HG02885 (cell line): ENCODE measurements at regions not wholly inside any gene's neighbourhood (a gene's known extent, or its start where the extent isn't known, plus 50 kb on each side); places are given as distances from the start of the nearest gene placed in this dataset.
"Not testable (repeated sequence)": the region's sequence is repeated elsewhere in the genome, so short reads cannot be mapped to it uniquely, and the experiment has no call there.

Source experiments
- ATAC-seq: cut with Tn5 transposase; IDR thresholded peaks from one replicate; pipeline ENCODE4 v1.9.1; 2021; ENCODE audit warnings: mild to moderate bottlenecking; ENCODE audit not compliant: unreplicated experiment, poor library complexity

GRCh38 chr6:56808871-56809359 is 146.0 kb upstream of the BEND6 start:
- ATAC-seq: no peak

DNA sequence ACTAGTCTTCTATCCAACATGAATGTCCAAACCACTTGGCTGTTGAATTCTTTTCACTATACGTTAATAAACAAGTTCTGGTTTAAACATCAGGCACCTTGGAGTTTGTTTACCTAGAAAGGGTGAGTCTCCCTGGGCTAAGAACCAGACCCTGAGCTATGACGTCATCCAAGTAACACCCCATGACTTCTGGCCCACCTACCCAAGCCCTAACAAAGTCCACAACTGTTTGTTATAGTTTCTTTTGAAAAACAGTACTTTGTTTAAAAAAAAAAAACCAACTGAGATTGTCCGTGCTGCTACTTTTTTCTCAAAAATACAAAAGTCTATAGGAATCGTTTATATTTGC is 146.9 kb upstream of the BEND6 start:
- no peak for ATAC-seq

- no peak for ATAC-seq
These were observed 147.4 kb upstream of the BEND6 start for GRCh38 chr6:56807326-56807988.

GRCh38 chr6:56806368-56806767 is 148.5 kb upstream of the BEND6 start:
- no peak for ATAC-seq

- no peak for ATAC-seq
These were observed 149.9 kb upstream of the BEND6 start for GRCh38 chr6:56804996-56805395.

DNA sequence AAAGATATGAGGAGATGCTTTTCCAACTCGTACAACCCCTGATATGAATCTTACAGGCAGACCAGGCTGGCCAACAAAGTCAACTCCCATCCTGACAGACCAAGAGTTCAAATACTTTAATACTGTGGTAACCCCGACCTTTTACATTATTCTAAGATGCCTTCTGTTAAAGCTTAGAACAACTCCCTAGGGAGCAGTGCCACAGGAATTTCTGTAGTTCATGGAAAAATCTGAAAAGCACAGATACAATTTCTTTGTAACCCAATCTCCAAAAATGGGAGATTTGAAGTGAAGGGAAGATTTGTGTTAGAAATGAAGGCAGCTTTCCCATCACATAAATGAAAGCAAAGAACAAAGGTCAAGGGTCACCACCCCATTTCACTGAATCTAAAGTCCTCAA is 151.3 kb upstream of the BEND6 start:
- no peak for ATAC-seq

DNA sequence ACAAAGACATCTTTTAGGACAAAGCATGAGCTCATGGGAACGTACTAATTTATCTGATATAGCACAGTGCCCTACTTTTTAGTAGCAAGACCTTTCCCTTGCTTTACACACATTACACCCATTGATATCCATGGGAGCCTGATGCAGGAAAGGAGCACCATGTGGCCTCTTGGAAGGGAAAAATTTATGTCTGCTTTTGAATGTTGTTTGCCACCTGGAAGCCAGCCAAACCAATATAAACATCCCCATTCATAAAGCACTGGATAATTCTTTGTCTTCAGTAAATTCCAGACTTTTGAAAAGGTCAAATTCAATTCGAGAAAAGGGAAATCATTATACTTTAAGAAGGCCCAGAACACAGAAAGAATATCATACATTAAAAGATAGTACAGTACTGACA is 152.3 kb upstream of the BEND6 start:
- ATAC-seq: no peak

DNA sequence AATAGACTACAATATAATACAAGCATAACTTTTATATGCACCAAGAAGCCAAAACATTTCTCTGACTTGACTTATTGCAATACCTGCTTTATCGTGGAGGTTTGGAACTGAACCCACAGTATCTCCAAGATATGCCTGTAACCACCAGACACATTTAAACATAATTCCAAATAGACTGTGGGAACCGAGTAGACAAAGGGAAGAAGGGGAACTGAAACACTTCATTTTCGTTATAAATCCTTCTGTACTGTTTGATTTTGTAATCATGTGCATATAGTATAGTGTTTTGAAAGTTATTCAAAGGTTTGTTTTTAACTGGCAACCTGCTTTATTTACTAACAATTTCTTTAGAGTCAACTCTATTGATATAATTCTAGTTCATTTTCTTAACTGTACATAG is 154.9 kb upstream of the BEND6 start:
- no peak for ATAC-seq

GRCh38 chr6:56798163-56798562 is 155.5 kb upstream of the DST start:
- ATAC-seq: no peak

DNA sequence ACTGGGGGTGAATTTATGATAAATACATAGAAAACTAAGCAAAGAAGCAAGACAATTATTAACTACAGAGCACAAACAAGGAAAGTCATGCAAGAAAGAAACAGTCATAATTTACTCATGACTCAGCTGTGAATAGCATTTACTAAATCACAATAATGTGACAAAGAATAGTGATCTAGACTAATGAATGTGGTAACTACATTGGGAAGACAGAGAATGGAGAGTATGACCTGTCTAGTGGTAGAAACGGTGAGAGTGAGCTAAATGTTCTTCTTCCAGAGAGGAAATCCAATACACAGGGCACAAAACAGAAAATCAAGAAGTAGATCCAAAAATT is 153.5 kb upstream of the DST start:
- ATAC-seq: no peak

DNA sequence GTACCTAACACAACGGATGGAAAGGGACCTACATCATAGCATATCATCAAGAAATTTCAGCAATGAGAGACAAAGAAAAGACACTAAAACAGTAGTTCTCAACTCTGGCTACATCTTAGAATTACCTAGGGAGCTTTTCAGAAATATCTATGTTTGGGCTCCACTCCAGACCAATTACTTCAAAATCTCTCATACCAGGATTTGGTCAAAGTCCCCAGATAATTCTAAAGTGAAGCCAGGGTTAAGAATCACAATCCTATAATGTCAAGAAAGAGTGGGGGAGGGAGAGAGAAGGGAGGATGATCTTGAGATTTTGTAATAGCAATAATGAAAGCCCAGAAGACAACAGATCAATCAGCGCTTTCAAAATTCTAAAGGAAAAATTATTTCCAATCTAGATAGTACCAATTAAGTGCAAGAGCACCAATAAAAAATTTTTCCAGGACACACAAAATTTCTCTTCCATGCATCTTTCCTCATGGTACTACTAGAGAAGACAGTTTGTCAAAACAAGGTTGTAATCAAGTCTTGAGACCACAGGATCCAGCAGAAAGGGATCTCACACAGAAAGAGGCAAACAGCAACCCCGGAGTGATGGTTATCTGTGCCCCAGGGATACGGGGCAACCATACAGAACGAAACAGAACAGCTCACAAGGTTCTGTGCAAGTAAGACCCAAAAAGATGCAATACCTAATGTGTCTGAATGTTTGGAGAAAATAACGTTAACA is 152.9 kb upstream of the DST start:
- ATAC-seq: no peak

GRCh38 chr6:56794421-56794820 is 151.7 kb upstream of the DST start:
- ATAC-seq: peak; percentile 53

- ATAC-seq: no peak
These were observed 151.2 kb upstream of the DST start for GRCh38 chr6:56793938-56794337.

GRCh38 chr6:56790414-56790813 is 147.7 kb upstream of the DST start:
- peak; percentile 35 for ATAC-seq

- ATAC-seq: no peak
These were observed 147.2 kb upstream of the DST start for GRCh38 chr6:56789879-56790278.

DNA sequence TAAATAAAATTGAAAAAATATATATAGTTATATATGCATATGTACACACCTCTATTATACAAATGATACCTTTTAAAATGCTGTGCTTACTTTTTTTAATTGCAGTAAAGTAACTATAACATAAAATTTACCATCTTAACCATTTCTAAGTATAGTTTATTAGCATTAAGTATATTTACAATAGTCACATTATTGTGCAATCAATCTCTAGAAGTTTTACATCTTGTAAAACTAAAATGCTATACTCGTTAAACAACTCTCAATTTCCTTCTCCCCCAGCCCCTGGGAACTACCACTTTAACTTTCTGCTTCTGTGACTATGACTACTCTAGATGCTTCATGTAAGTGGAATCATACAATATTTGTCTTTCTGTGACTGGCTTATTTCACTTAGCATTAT is 146.7 kb upstream of the DST start:
- no peak for ATAC-seq

- ATAC-seq: no peak
These were observed 144.5 kb upstream of the DST start for GRCh38 chr6:56787209-56787608.

GRCh38 chr6:56786256-56786655 is 143.6 kb upstream of the DST start:
- ATAC-seq: no peak

DNA sequence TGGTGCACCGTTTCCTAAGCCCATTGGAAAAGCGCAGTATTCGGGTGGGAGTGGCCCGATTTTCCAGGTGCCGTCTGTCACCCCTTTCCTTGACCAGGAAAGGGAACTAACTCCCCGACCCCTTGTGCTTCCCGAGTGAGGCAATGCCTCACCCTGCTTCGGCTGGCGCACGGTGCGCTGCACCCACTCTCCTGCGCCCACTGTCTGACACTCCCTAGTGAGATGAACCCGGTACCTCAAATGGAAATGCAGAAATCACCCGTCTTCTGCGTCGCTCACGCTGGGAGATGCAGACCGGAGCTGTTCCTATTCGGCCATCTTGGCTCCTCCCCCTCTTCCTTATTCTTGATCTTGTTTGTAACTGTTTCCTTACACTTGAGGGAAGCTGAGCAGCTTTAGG is 142.8 kb upstream of the DST start:
- not testable (repeated sequence) for ATAC-seq

DNA sequence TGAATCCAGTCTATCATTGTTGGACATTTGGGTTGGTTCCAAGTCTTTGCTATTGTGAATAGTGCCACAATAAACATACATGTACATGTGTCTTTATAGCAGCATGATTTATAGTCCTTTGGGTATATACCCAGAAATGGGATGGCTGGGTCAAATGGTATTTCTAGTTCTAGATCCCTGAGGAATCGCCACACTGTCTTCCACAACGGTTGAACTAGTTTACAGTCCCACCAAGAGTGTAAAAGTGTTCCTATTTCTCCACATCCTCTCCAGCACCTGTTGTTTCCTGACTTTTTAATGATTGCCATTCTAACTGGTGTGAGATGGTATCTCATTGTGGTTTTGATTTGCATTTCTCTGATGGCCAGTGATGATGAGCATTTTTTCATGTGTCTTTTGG is 137.4 kb upstream of the DST start:
- not testable (repeated sequence) for ATAC-seq

GRCh38 chr6:56778503-56778902 is 135.8 kb upstream of the DST start:
- not testable (repeated sequence) for ATAC-seq

DNA sequence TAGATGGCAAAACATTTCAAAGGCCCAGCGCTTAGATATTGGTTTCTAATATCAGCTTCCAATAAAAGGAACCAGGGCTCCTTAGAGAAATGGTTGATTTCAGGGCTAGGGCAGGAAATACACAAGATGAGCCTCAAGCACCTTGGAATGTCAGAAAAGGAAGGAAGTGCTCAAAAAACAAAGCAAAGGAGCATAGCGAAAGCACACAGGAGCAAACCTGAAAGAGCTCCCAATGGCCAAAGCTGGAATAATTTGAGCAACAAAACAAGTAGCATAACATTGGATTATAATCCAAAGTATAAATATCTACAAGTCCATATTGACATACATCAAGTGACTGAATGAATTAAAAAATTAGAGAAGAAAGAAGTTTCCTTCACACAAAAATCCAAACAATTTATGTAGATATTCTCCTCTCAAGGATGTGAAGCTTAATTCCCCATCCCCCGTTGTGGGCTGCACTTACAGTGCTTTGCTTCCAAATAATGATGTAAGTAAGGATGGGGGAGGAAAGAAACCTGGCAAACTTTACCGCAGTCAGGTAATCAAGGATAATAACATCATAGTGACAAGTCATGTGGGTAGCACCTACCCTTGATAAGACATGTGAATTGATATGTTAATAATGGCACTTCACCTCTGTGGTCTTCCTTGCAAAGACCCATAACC is 132.9 kb upstream of the DST start:
- no peak for ATAC-seq
